Ovary (tissue), 7 donors: ENCODE measurements at regions not wholly inside any gene's neighbourhood (a gene's known extent, or its start where the extent isn't known, plus 50 kb on each side); places are given as distances from the start of the nearest gene placed in this dataset.

ENCODE experiments used
- DNase-seq, 5 donors: peaks; one replicate each; pipeline ENCODE4 v3.0.0-alpha.2; 2019 to 2020
- H3K27ac ChIP-seq, 2 donors: fragments of 200-600 bp; one replicate each; pipeline versions ENCODE4 v1.5.1 to v1.8.0; 2019 to 2022
- H3K27me3 ChIP-seq: fragments of 200-600 bp; one replicate; pipeline ENCODE4 v1.8.0; 2022
- H3K36me3 ChIP-seq: fragments of 200-600 bp; sonication (generic); one replicate; pipeline ENCODE4 v1.5.1; 2019
- H3K4me1 ChIP-seq: one replicate; pipeline ENCODE4 v1.8.1; 2013; ENCODE audit warnings: mild to moderate bottlenecking, moderate library complexity; ENCODE audit not compliant: insufficient read depth
- H3K4me3 ChIP-seq: fragments of 200-600 bp; sonication (generic); one replicate; pipeline ENCODE4 v1.5.1; 2017
- H3K9me3 ChIP-seq, 2 donors: fragments of 200-600 bp in 1 of 2; sonication (generic) in 1 of 2; one replicate each; pipeline versions ENCODE4 v1.5.1 to v1.8.1; 2013 to 2019; ENCODE audit warnings: mild to moderate bottlenecking in 1 of 2, moderate library complexity in 1 of 2
- EP300 ChIP-seq: sonication (generic); formaldehyde crosslinking; IDR thresholded peaks from one replicate; pipeline ENCODE4 v1.6.1; 2017; ENCODE audit warnings: antibody characterized with exemption
- POLR2A ChIP-seq: fragments of 450-650 bp; IDR thresholded peaks from one replicate; pipeline ENCODE4 v1.6.1; 2017; ENCODE audit warnings: antibody characterized with exemption, mild to moderate bottlenecking, moderate library complexity
- WGBS, 3 donors: extraction: QIAGEN DNeasy Blood & Tissue Kit in 1 of 3; methylation state at CpG; one replicate each; pipeline versions ENCODE4 v1.1.5 to v1.1.7; 2013 to 2017; 5-methylcytosine and 5-hydroxymethylcytosine counted together
- intact Hi-C, 4 donors: fragments of 100-400 bp; cut with DNase I; formaldehyde crosslinking; loops; one replicate each; pipeline versions ENCODE4 v1.11.0 to v1.15.1; 2022 to 2023
- TF ChIP-seq, protein P1 (sequence below), 3 donors: fragments of 450-650 bp in 2 of 3; fragments of 200-600 bp in 1 of 3; IDR thresholded peaks; one replicate each; pipeline versions ENCODE4 v1.5.1 to v1.8.0; 2016 to 2022; ENCODE audit warnings: antibody characterized with exemption in 3 of 3, mild to moderate bottlenecking in 1 of 3
- donor health status: DM: no; HTN: no; CAD: no; lungs with moderate emphysema.
- donor health status: DM: no; HTN: no; CAD: no.
- donor health status: Bipolar disorder and iron deficiency.
- donor health status: DM: no; HTN: no; CAD: no.
- donor health status: DM: yes; HTN: yes; CAD: no.

DNA sequence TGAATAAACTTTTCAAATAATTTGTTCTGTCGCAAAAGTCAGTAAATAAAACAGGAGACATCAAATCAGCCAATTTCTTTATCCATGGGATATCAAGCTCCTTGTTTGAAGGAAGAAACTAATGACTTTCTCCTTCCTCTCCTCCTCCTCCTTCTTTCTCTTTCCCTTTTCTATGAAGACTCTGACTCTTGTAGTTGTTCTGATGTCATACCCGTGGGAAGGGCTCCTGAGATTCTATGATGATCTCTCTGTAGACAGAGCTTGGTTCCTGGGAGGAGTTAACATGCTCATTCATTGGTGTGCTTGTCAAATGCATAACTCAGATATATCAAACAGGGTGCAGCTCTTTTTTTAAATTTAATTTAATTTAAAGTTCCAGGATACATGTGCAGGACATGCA lies 118.7 kb upstream of the KCTD1 start:
- no peak overlapping the region for H3K4me3 ChIP-seq
- no peaks in the 10 kb centered on the region for H3K4me1 ChIP-seq
- no peaks in the 10 kb centered on the region for H3K9me3 ChIP-seq
- TF ChIP-seq POLR2A, result no peak
- TF ChIP-seq EP300, result no peak
- TF ChIP-seq, protein P1, sequence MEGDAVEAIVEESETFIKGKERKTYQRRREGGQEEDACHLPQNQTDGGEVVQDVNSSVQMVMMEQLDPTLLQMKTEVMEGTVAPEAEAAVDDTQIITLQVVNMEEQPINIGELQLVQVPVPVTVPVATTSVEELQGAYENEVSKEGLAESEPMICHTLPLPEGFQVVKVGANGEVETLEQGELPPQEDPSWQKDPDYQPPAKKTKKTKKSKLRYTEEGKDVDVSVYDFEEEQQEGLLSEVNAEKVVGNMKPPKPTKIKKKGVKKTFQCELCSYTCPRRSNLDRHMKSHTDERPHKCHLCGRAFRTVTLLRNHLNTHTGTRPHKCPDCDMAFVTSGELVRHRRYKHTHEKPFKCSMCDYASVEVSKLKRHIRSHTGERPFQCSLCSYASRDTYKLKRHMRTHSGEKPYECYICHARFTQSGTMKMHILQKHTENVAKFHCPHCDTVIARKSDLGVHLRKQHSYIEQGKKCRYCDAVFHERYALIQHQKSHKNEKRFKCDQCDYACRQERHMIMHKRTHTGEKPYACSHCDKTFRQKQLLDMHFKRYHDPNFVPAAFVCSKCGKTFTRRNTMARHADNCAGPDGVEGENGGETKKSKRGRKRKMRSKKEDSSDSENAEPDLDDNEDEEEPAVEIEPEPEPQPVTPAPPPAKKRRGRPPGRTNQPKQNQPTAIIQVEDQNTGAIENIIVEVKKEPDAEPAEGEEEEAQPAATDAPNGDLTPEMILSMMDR (IDR thresholded peaks at IDR 0.05), result no peak
- intact Hi-C loops, result no loop called here
- H3K36me3 ChIP-seq, result no peaks in the 10 kb centered on the region
- DNase-seq, result no peak
- H3K27me3 ChIP-seq, result no peaks in the 10 kb centered on the region
- no peak overlapping the region for H3K27ac ChIP-seq
- 66 to 80% (median 68%) methylated on average over 2 of the region's 2 CpGs for WGBS, 3 donors

DNA sequence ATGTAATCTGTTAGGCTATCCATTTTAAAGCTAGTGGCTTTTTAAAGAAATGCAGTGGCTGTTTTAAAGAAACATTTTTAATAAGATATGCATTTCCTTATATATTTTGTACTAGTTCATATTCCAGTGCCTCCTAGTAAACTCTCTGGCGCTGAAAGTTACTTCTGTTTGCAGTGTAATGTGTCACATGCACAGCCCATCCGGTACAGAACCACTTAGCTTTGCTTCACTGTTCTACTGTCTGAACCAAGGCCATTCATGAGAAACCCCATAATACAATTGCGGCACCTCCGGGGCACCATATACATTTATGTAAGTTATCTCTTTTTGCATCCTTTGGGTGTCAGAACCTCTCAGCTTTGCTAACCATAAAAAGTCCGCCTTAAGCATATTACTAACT lies 114.6 kb upstream of the KCTD1 start:
- no peaks in the 10 kb centered on the region for H3K9me3 ChIP-seq
- TF ChIP-seq POLR2A, result no peak
- TF ChIP-seq, protein P1 (IDR thresholded peaks at IDR 0.05), result no peak
- TF ChIP-seq EP300, result no peak
- H3K36me3 ChIP-seq, result no peaks in the 10 kb centered on the region
- no peaks in the 10 kb centered on the region for H3K27me3 ChIP-seq
- DNase-seq, result no peak
- WGBS, 3 donors, result 82 to 89% (median 87%) methylated on average over 5 of the region's 5 CpGs
- H3K27ac ChIP-seq, result no peak overlapping the region
- intact Hi-C loops, result no loop called here
- H3K4me1 ChIP-seq, result no peaks in the 10 kb centered on the region
- H3K4me3 ChIP-seq, result no peak overlapping the region

DNA sequence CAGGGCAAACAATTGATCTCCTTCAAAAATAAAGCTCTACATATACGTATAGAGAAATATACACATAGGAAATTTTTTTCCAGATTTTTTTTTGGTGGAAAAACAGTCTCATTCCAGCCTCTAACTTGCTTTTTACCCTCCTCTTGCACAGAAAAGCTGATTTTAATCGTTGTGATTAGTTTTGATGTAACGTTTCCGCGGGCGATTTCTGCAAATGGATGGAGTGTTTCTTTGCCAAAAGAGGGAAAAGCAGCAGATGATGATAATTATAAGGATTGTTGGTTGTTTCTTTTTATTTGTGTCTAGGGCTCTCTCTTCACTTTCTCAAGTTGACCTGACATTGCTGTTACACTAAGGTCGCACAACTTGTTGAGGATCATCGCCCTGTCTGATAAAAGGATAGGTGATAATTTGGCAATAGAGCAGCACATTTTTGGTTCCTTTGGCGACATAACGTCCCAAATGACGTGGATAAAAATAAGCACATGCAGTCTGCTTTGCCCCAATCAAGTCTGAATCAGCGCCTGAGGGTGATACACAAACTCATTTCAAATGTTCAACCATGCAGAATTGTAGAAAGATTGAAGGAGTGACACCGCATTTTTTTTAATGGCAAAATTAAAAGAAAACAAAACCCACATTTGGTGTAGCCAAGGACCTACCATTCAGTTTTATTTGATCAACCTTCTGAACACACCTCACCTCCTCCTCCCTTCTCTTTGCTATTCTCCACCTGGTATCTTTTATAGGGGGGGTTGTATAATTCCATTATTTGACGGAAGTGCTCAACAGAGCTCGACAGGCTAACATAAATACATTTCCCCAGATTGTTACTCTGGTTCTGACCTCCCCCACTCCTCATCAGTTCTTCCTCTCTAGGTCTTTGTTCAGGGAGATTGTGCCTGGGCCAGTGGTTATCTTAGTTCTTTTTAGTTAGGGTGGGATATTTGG lies 109.6 kb upstream of the KCTD1 start:
- no peak for DNase-seq
- TF ChIP-seq EP300, result no peak
- no peak for TF ChIP-seq POLR2A
- TF ChIP-seq, protein P1 (IDR thresholded peaks at IDR 0.05), result no peak
- no peaks in the 10 kb centered on the region for H3K36me3 ChIP-seq
- no peaks in the 10 kb centered on the region for H3K27me3 ChIP-seq
- 4 to 9% (median 6%) methylated on average over 15 of the region's 15 CpGs for WGBS, 3 donors
- intact Hi-C loops, result loop anchor here in 2 of 4 donors (10.0 kb wide), 2 partner anchors 103 to 113 kb away; partner anchors contain the start of gene KCTD1 (in 1 of the 2)
- peak overlapping the region in 1 of 2 donors; percentile 99 for H3K27ac ChIP-seq
- peak overlapping the region; percentile 77 for H3K4me3 ChIP-seq
- no peaks in the 10 kb centered on the region for H3K9me3 ChIP-seq
- peaks cover 3% of the 10 kb centered on the region for H3K4me1 ChIP-seq

DNA sequence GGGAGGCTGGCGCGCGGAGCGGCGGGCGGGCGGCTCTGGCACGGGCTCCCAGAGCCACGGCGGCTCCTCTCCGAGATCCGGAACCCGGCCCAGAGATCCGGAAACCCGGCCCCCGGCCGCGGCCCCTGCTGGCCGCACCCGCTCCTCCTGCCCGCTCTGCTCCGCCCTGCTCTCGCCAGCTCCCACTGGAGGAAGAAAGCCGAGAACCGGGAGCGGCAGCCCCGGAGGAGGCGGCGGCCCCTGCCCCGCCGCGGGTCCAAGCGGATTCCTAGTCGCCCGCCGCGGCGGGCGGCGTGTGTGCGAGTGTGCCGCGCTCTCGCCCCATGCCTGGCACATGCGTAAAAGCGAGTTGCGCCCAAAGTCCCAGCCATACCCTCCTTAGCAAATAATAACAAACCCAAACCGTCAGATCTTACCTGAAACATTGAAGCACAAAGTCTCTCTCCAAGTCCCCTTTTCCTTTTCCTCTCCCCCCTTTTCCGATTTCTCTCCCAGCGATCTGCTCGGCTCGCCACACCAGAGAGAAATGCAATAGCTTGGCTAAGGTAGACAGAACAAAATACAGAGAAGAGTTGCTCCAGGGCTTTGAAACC lies 108.7 kb upstream of the KCTD1 start:
- WGBS, 3 donors, result 0% methylated on average over 27 to 52 of the region's 52 CpGs
- Histone ChIP-seq H3K27me3 (no peaks in the 10 kb centered on the region), H3K9me3 (no peaks in the 10 kb centered on the region), H3K4me3 (peak overlapping the region; percentile 77), H3K4me1 (peaks cover 3% of the 10 kb centered on the region), H3K36me3 (no peaks in the 10 kb centered on the region), H3K27ac (peak overlapping the region; percentile 93 to 99)
- TF ChIP-seq, protein P1 (IDR thresholded peaks at IDR 0.05), result peak in 1 of 3 donors; percentile 28
- no peak for TF ChIP-seq EP300
- DNase-seq, result peak; percentile 75 to 88 (median 83)
- intact Hi-C loops, result loop anchor here in 2 of 4 donors (10.0 kb wide), 2 partner anchors 102 to 112 kb away; partner anchors contain the start of gene KCTD1 (in 1 of the 2)
